ENCODE measurements at regions not wholly inside any gene's neighbourhood (a gene's known extent, or its start where the extent isn't known, plus 50 kb on each side); places are given as distances from the start of the nearest gene placed in this dataset.

DNA sequence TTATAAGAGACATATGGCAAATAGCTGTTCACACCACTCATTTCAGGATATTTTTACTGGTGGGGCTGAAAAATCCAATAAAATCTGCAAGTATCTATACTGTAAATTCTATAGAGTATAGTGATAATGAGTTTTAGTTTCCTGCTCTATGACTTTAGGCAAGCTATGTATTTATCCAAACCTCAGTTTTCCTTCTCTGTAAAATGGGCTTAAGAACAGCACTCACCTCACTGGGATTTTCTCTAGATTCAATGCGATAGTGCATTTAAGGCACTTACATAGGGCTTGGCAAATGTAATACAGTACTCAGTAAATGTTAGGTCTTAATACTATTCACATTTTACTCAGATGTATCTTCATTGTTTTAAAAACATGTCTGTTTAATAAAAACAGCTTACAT is 168.7 kb downstream of the ATG4C start:
- H3K27ac ChIP-seq (ENCODE audit: low read depth, low read length) = no peak overlapping the region
- TF ChIP-seq YY1 (IDR thresholded peaks at IDR 0.05; ENCODE audit: extremely low read depth, insufficient replicate concordance, low read depth, low read length) (no peak), ZFX (IDR thresholded peaks at IDR 0.05) (no peak), EZH2phosphoT487 (IDR thresholded peaks at IDR 0.05; ENCODE audit: borderline replicate concordance) (no peak), SRF (IDR thresholded peaks at IDR 0.05; ENCODE audit: low read depth) (no peak), ELF1 (IDR thresholded peaks at IDR 0.05; ENCODE audit: borderline replicate concordance, low read depth) (no peak), SIN3A (IDR thresholded peaks at IDR 0.05; ENCODE audit: low read depth) (no peak), ZNF274 (IDR thresholded peaks at IDR 0.05; ENCODE audit: low read depth, low read length) (no peak), TCF7L2 (IDR thresholded peaks at IDR 0.05; ENCODE audit: borderline replicate concordance, extremely low read depth, insufficient read depth, insufficient read length) (no peak), JUND (IDR thresholded peaks at IDR 0.05) (no peak), CBX3 (IDR thresholded peaks at IDR 0.05; ENCODE audit: low read depth) (no peak), SP1 (IDR thresholded peaks at IDR 0.05; ENCODE audit: low read depth) (no peak), FOSL1 (IDR thresholded peaks at IDR 0.05; ENCODE audit: low read depth) (no peak), EZH2 (IDR thresholded peaks at IDR 0.05) (no peak), EGR1 (IDR thresholded peaks at IDR 0.05; ENCODE audit: low read depth) (no peak), RAD21 (IDR thresholded peaks at IDR 0.05; ENCODE audit: low read depth) (no peak)
- TF ChIP-seq, protein P1, sequence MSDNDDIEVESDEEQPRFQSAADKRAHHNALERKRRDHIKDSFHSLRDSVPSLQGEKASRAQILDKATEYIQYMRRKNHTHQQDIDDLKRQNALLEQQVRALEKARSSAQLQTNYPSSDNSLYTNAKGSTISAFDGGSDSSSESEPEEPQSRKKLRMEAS (IDR thresholded peaks at IDR 0.05) = no peak
- TF ChIP-seq, protein P2, sequence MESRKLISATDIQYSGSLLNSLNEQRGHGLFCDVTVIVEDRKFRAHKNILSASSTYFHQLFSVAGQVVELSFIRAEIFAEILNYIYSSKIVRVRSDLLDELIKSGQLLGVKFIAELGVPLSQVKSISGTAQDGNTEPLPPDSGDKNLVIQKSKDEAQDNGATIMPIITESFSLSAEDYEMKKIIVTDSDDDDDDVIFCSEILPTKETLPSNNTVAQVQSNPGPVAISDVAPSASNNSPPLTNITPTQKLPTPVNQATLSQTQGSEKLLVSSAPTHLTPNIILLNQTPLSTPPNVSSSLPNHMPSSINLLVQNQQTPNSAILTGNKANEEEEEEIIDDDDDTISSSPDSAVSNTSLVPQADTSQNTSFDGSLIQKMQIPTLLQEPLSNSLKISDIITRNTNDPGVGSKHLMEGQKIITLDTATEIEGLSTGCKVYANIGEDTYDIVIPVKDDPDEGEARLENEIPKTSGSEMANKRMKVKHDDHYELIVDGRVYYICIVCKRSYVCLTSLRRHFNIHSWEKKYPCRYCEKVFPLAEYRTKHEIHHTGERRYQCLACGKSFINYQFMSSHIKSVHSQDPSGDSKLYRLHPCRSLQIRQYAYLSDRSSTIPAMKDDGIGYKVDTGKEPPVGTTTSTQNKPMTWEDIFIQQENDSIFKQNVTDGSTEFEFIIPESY (IDR thresholded peaks at IDR 0.05; ENCODE audit: extremely low read depth, insufficient replicate concordance, low read length) = no peak
- TF ChIP-seq, protein P3, sequence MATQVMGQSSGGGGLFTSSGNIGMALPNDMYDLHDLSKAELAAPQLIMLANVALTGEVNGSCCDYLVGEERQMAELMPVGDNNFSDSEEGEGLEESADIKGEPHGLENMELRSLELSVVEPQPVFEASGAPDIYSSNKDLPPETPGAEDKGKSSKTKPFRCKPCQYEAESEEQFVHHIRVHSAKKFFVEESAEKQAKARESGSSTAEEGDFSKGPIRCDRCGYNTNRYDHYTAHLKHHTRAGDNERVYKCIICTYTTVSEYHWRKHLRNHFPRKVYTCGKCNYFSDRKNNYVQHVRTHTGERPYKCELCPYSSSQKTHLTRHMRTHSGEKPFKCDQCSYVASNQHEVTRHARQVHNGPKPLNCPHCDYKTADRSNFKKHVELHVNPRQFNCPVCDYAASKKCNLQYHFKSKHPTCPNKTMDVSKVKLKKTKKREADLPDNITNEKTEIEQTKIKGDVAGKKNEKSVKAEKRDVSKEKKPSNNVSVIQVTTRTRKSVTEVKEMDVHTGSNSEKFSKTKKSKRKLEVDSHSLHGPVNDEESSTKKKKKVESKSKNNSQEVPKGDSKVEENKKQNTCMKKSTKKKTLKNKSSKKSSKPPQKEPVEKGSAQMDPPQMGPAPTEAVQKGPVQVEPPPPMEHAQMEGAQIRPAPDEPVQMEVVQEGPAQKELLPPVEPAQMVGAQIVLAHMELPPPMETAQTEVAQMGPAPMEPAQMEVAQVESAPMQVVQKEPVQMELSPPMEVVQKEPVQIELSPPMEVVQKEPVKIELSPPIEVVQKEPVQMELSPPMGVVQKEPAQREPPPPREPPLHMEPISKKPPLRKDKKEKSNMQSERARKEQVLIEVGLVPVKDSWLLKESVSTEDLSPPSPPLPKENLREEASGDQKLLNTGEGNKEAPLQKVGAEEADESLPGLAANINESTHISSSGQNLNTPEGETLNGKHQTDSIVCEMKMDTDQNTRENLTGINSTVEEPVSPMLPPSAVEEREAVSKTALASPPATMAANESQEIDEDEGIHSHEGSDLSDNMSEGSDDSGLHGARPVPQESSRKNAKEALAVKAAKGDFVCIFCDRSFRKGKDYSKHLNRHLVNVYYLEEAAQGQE (IDR thresholded peaks at IDR 0.05; ENCODE audit: low read depth) = no peak
- no peaks in the 10 kb centered on the region for H3K36me3 ChIP-seq (ENCODE audit: control insufficient read depth in 1 of 2, insufficient read depth in 2 of 2, low read length in 2 of 2)
- intact Hi-C loops (cut with micrococcal nuclease) = no loop called here
- H3K4me1 ChIP-seq (ENCODE audit: control insufficient read depth in 1 of 2, insufficient read depth in 2 of 2, low read length in 2 of 2) = no peaks in the 10 kb centered on the region
- H3K9me2 ChIP-seq (ENCODE audit: insufficient read depth) = no peaks in the 10 kb centered on the region
- DNase-seq (ENCODE audit: low read depth, low spot score) = no peak
- no TSS peak for BruUV-seq (replicated peaks)
- H3K9ac ChIP-seq (ENCODE audit: low read length) = no peak overlapping the region
- RAD21 ChIA-PET (ENCODE audit: low non-redundant PET in 1 of 2, low total read pairs in 2 of 2, uncharacterized antibody in 2 of 2, unreplicated experiment in 2 of 2) = no interaction called here
- ATAC-seq = no peak
- H3K4me2 ChIP-seq (ENCODE audit: low read length) = no peak overlapping the region
- POLR2A ChIA-PET = no interaction called here
- no peak overlapping the region for H3K4me3 ChIP-seq (replicated peaks in 1 of 2; ENCODE audit: low read depth in 1 of 2, low read length in 2 of 2)
- no peaks in the 10 kb centered on the region for H3K9me3 ChIP-seq (ENCODE audit: control insufficient read depth in 1 of 2, insufficient read depth in 1 of 2, low read depth in 1 of 2, low read length in 2 of 2)
- CTCF ChIA-PET = no interaction called here
- peaks cover 57% of the 10 kb centered on the region for H3K27me3 ChIP-seq (ENCODE audit: insufficient read depth, low read length)
- no peaks in the 10 kb centered on the region for H3K79me2 ChIP-seq (ENCODE audit: insufficient read depth, low read length)
- no peak overlapping the region for H2AFZ ChIP-seq (ENCODE audit: low read depth, low read length, poor library complexity, severe bottlenecking)
- H4K20me1 ChIP-seq (ENCODE audit: insufficient read depth) = no peaks in the 10 kb centered on the region
